ENCODE measurements at regions not wholly inside any gene's neighbourhood (a gene's known extent, or its start where the extent isn't known, plus 50 kb on each side); places are given as distances from the start of the nearest gene placed in this dataset.

- TF ChIP-seq CTCF (IDR thresholded peaks at IDR 0.05), result no peak
- TF ChIP-seq ZFX (IDR thresholded peaks at IDR 0.05; ENCODE audit: borderline replicate concordance), result no peak
Measured at GRCh38 chr12:46483572-46484395, 111.2 kb upstream of the SLC38A2 start.
